Left lobe of liver (tissue), 2 donors: ENCODE measurements at regions not wholly inside any gene's neighbourhood (a gene's known extent, or its start where the extent isn't known, plus 50 kb on each side); places are given as distances from the start of the nearest gene placed in this dataset.

Experiments used
- ATAC-seq: fragments of 200-7000 bp; cut with Tn5 transposase; one replicate; pipeline ENCODE4 v1.9.1; 2020; ENCODE audit warnings: mild to moderate bottlenecking, moderate library complexity
- DNase-seq: peaks from one replicate; pipeline ENCODE4 v3.0.0-alpha.2; 2020; ENCODE audit warnings: low spot score
- donor health status: DM: no; HTN: no; CAD: no; lungs with moderate emphysema.
- donor health status: DM: no; HTN: yes; CAD: no.

DNA sequence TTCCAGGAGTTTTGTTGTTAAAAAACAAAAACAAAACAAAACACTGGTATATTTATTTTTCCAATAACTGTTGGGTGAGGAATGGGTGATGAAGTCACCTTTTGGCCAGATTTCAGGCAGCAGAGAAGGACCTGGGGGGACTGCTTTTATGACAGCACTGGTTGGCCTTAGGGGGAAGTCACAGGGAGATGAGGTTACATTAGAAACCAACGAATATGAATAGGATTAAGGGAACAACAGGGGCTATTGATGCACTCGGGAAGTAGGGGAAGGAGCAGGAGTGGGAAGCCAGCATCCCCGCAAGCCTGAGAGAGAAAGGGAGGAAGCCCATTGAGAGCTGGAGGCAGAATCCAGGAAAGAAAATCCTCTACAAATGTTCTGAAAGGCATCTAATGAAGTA lies 958.4 kb downstream of the TYW1 start:
- ATAC-seq (no peak), DNase-seq (no peak)

DNA sequence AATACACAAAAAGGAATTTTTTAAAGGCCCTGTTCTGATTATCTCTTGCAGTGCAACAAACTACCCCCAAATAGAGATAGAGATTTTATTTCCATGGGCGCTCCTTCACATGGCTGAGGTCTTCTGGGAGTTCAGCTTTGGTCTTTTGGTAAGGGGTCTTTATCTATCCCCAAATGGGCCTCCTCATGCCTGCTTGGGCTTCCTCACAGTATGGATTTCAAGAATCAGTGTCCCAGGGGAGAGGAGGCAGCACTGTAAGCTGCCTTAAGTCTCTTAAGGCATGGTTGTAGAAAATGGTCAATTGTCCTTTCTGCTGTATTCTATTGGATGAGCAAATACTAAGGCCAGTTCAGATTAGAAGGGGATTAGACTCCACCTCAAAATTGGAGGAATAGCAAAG lies 966.2 kb downstream of the TYW1 start:
- DNase-seq (no peak), ATAC-seq (no peak)

DNA sequence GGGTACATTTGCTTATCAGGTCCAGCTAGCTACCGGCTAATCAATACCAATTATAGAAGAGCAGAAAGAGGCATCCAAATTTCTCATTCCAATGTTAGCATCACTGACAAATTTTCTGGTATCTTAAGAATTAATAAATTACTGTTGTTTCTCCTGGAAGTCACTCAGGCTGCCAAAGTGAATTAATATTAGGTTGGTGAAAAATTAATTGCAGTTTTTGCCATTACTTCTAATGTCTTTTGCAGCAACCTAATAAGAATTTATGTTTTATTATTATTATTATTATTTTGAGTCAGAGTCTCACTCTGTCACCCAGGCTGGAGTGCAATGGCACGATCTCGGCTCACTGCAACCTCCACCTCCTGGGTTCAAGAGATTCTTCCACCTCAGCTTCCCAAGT lies 979.9 kb downstream of the TYW1 start:
- no peak for DNase-seq
- no peak for ATAC-seq

DNA sequence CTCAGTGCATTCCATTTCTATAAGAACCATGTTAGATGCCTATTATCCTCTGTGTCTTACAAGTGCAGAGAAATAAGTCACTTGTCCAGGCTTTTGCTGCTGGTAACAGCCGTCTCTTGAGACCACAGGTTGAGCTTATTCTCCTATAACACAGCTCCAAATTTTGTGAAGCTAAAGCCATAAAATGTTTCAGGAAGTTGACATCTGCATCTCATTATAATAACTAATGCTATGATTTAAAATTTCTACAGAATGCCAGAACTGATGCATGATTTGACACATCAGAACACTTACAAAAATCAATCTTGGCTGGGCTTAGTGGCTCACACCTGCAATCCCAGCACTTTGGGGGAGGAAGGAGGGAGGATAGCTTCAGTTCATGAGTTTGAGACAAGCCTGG lies 986.9 kb downstream of the TYW1 start:
- no peak for DNase-seq
- no peak for ATAC-seq

GRCh38 chr7:67984326-67984725 lies 987.7 kb downstream of the TYW1 start:
- no peak for DNase-seq
- ATAC-seq, result no peak

GRCh38 chr7:67989142-67989541 lies 992.5 kb downstream of the TYW1 start:
- DNase-seq, result no peak

GRCh38 chr7:67990003-67990402 lies 993.4 kb downstream of the TYW1 start:
- DNase-seq, result no peak
- ATAC-seq, result no peak

More at GRCh38 chr7:67989142-67989541, 992.5 kb downstream of the TYW1 start:
- ATAC-seq, result no peak

DNA sequence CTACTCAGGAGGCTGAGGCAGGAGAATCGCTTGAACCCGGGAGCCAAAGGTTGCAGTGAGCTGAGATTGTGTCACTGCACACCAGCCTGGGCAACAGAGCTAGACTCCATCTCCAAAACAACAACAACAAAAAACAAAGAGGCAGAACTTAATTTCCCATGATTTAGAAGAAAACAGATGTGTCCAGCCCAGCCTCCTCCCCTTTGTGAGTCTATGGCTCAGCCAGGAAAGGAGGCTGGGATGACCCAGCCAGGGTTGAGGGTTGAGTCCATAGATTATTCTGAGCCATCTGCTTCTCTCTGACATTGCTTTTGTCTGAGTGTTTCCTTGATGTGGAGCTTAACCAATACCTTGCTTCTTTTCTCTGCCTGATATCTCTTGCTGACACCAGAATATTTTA lies 994.1 kb downstream of the TYW1 start:
- DNase-seq (no peak), ATAC-seq (no peak)

DNA sequence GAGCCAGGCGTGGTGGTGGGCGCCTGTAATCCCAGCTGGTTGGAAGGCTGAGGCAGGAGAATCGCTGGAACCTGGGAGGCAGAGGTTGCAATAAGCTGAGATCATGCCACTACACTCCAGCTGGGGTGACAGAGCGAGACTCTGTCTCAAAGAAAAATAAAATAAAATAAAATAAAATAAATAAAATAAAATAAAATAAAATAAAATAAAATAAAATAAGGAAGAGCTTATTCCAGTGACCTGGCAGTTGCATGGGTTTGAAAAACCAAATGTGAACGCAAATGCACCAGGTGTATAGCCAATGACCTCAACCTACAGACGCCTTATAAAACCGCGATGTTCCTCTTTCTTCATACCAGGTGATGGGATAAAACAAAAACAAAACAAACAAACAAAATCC lies 995.7 kb downstream of the TYW1 start:
- no peak for DNase-seq
- no peak for ATAC-seq

DNA sequence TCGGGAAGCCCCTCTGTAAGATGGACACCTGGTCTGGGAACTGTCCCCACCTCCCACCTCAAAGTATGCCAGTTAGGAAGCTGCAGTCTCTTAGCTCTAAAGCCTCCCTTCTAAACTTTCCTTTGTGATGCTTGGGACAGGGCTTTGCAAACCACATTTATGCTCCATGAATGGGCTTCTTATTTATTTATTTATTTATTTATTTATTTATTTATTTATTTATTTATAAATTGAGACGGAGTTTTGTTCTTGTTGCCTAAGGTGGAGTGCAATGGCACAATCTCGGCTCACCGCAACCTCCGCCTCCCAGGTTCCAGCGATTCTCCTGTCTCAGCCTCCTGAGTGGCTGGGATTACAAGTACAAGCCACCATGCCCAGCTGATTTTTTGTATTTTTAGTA lies 1009.4 kb downstream of the TYW1 start:
- no peak for ATAC-seq
- no peak for DNase-seq

DNA sequence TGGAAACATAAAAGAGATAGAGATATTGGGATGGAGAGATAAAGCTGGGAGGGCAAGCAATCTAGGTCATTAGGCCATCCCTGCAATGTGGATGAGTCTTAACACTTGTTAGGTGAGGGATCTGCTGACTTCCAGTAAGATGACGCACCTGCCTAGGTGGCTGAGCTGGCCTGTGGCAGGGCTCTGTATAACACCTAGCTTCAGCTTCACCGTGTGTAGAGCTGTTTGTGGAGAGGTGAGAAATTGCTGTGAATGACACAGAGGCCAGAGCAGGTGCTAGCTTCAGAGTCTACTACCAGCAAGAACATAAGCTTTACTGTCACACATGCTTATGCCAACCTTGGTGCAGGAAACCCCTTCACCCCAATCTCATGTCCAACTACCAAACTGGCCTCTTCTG lies 1010.0 kb downstream of the TYW1 start:
- no peak for ATAC-seq
- DNase-seq, result no peak

DNA sequence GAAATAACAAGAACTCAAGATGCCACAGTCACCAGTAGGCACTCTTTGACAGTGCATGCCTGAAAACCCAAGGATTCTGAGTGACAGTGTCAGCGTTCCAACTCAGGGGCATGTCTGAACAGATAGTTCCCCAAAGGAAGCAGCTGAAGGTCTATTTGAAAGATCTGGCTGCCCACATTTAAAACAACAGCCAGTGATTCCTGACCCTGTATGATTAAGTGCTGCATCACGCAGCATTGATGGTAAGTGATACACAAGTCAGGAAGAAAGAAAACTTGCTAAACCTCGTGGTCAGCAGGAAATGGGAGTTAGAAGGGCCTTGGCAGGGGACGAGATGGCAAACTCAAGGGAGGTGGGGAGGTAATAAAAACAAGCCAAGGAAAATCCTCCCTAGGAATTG lies 1013.1 kb downstream of the TYW1 start:
- ATAC-seq, result no peak
- DNase-seq, result no peak

DNA sequence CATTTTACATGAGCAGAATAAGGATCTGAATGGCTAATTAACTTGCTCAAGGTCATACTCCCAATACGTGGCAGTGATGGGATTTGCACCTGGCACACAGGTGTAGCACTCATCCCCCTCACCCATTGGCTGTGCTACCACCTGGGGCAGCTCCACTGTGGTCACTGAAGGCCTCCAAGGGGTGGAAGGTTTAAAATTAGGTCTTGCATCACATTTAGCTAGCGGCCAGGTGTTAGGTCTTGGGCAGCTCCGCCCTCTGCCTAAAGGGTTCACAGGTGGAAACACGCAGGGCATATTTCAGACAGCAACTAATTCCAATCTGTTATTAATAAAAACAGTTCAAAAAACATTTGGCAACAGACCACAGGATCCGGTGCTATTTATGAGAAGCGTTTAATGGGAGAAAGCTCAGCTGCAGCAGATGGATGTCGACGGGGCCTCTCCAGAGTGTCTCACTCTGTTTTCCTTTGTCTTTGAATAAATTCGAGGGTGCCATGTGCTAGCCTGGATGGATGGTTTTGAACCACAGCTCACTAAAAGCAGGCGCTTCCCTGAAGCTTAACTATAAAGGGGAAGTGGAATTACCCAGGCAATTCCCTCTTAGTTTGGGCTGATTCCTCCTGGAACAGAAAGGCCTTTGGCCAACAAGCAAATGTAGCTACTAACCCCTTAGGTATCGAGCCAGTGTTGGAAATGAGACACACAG lies 1017.6 kb downstream of the TYW1 start:
- ATAC-seq, result no peak
- no peak for DNase-seq

DNA sequence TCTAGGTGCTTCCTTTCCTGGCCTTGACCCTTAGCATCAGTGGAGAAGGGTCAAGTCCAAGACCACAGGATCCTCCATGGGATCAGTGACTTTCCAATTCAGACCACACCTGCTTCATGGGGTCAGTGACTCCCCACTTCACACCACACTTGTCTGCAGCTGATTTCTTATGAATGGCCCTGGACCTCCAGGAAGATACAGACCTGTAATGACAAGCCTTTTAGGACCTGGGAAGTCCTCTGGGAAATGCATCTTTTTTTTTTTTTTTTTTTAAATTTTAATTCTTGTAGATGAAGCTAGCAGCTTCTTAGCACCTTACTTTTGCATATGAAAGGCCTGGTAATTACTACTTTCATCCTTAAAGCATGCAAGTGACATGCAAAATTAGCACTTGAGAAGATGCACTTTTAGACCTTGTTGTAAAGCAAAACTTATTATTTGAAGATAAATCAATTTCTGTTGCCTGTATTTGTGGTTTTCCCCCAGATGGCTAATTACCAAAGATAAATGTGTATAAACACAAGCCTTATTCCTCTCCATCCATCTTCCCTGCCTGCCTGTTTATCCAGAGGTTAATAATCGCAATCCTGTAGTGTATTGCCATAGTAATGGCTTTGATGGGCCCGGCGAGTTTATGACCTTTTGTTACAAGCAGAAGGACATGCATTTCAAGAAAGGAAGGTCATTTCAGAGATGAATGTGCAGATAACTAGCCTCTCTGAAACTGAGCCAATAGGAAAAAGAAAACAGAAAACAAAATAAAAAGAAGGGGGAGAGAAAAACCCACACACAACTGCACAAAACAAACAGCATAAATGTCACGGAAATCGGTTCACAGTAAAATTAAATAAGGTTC lies 1018.7 kb downstream of the TYW1 start:
- no peak for DNase-seq
- ATAC-seq, result no peak

DNA sequence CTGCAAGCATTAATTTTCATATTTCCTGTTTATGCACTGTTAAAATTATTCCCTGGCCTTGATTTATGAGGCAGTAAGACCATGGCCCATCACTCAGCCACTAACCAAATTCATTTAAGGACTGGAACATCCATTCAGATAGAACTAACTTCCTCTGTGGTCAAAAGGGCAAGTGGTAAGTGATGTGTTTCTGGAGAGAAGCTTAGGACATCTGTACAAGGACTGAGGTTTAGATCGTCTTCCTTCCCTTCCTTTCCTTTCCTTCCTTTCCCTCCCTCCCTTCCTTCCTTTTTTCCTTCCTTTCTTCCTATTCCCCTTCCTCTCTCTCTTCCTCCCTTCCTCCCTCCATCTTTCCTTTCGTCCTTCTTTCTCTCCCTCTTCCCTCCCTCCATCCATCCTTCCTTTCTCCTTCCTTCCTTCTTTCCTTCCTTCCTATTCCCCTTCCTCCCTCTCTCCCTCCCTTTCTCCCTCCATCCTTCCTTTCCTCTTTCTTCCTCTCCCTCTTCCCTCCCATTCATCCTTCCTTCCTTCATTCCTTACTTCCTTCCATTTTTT lies 1019.4 kb downstream of the TYW1 start:
- DNase-seq (no peak), ATAC-seq (no peak)

- ATAC-seq (no peak), DNase-seq (no peak)
Observed at GRCh38 chr7:68020102-68020501, 1023.5 kb downstream of the TYW1 start.

DNA sequence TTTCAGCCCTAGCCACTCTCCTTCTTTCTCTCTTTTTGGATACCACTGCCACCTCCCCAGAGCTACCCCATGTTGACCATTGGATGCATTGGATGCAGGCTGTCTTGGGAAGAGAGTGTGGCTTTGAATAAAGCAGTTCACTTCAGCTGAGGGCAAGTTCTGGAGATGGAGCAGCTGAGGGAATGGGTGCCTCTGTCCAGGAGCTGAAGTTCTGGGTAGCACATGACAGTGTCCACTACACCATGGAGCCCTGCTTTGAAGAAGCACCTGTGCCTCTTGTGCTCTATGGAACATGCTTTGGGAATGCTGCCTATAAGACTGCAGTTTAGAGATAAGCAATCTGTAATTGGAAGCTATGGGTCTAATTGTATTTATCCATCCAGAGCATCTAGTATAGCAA lies 1028.7 kb downstream of the TYW1 start:
- DNase-seq (no peak), ATAC-seq (no peak)

- ATAC-seq (no peak), DNase-seq (no peak)
Observed at GRCh38 chr7:68030530-68030929, 1033.9 kb downstream of the TYW1 start.

DNA sequence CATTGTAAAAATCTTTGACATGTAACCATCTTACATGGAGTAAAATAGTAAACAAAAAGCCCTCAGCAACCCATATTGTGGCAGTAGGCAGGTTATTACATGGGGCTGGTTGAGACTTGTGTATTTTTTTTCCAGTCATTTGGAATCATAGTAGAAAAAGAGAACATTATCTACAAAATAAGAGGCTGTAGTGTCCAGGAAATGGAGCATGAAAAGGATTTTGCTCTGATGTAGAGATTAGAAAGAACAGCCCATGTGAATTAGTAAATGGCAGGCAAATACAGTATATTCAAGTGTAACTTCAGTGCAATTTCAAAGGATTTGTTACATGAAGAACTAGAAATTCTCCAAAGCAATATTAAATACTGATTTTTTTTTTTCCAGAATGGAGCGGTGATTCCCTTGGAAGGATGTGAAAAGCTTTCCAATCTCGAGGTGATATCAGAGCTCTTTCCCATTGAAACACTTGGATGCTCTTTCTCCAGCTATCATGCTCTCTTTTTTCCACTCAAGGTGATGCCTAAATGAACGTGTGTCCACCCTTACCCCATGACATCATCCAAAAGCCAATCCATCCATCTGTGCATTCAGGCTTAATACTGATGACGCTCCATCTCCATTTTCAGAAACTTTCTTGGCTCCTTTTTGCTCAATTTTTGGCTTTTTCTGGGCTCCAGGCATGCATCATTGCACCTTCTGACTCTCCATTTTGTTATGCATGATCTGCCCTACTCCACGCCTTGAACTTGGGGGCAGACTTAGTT lies 1034.7 kb downstream of the TYW1 start:
- no peak for DNase-seq
- no peak for ATAC-seq

GRCh38 chr7:68038621-68039314 lies 1042.1 kb downstream of the TYW1 start:
- DNase-seq, result no peak
- ATAC-seq, result no peak

DNA sequence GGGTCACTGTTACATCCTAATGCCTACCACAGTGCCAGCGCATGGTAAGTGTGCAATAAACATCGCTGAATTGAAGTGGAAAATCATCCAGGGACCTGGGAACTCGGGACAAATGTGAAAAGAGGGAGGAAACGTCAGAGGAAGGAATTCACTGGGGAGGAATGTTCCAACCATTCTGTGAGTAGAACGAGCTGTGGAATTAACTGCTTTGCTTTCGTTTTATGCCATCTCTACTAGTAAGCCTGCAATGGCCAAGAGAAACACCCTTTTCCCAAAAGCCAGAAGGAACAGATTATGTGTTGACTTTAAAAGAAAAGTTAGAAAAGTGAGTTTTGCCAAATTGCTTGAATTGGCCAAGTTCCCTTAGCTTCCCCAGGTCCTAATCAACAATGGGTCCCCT lies 1044.9 kb downstream of the TYW1 start:
- DNase-seq (no peak), ATAC-seq (no peak)
